LNCaP clone FGC (cell line): ENCODE measurements at regions not wholly inside any gene's neighbourhood (a gene's known extent, or its start where the extent isn't known, plus 50 kb on each side); places are given as distances from the start of the nearest gene placed in this dataset.
A peak's percentile ranks its signal among the peaks of the same experiment; 100 is the strongest.

ENCODE experiments used
- DNase-seq: peaks from one replicate; pipeline ENCODE4 v3.0.0-alpha.2; 2011; ENCODE audit warnings: low read depth
- H3K4me3 ChIP-seq: 2 replicates; pipeline ENCODE4 v1.5.1; 2011; ENCODE audit warnings: mild to moderate bottlenecking, low read depth, low read length, control low read depth
- CTCF ChIP-seq: IDR thresholded peaks from 2 replicates; pipeline ENCODE4 v1.5.1; 2012; ENCODE audit warnings: mild to moderate bottlenecking; ENCODE audit not compliant: control insufficient read depth, insufficient read depth; ENCODE audit errors: extremely low read depth

DNA sequence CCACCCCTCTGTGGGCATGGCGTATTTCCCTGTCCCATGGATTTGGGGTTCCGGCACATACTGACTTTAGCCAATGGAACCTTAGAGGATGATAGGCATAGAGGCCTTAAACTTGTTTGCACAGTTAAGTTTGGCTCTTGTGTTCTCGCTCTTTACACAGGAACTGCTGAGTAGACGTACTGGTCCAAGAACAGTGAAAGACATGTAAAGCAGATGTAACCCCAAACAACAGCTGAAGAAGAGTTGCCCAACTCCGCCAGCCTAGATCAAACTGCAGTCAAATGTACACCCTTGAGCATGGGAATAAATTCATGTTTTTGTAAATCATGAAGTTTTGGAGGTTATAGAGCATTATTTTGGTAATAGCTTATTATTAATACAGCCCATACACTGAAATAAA lies 260.0 kb upstream of the NREP start:
- H3K4me3 ChIP-seq = no peak overlapping the region
- DNase-seq = no peak
- no peak for TF ChIP-seq CTCF

GRCh38 chr5:112014783-112015395 lies 257.9 kb upstream of the NREP start:
- no peak for TF ChIP-seq CTCF
- no peak for DNase-seq

DNA sequence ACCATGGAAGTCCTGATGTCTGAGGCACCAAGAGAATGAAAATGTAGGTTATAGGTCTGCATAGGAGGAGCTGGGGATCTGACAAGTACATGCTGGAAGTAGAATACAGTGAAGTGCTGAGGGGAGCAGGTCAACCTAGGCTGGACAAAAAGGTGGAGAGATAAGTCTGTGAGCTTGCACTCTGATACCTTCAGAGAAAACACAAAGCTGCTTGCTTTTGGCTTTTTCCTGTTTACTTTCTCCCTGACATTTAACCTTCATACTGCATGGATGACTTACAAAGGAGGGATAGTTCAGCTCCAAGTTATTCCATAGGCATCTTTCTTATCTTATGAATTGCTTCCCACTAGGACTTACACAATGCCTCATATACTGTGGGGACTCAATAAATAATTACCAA lies 256.7 kb upstream of the NREP start:
- no peak for TF ChIP-seq CTCF
- DNase-seq = no peak

More at GRCh38 chr5:112014783-112015395, 257.9 kb upstream of the NREP start:
- no peak overlapping the region for H3K4me3 ChIP-seq

GRCh38 chr5:112012104-112012503 lies 255.1 kb upstream of the NREP start:
- H3K4me3 ChIP-seq = no peak overlapping the region
- DNase-seq = peak; percentile 59
- TF ChIP-seq CTCF = no peak

More for the DNA sequence above, 256.7 kb upstream of the NREP start:
- H3K4me3 ChIP-seq = no peak overlapping the region

DNA sequence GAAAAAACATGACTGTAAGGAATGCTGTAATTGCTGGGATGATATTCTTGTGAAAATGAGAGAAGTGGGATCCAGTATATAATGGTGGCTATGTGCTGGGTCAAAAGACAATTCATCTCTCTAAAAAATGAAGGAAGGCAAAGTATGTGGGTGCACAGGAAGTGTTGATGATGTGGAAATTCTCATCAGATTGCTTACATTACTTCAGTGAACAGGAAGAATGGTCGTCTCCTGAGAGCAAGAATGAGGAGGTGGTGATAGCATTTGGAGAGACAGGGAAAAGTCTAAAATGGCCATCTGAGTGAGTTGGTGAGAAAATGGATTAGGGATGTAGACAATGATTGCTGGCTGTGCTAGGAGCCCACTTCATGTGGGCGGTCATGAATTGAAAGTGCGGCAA lies 253.5 kb upstream of the NREP start:
- H3K4me3 ChIP-seq = no peak overlapping the region
- no peak for TF ChIP-seq CTCF
- DNase-seq = no peak

- TF ChIP-seq CTCF = no peak
- no peak for DNase-seq
- no peak overlapping the region for H3K4me3 ChIP-seq
These were observed 249.7 kb upstream of the NREP start for GRCh38 chr5:112006721-112007120.

DNA sequence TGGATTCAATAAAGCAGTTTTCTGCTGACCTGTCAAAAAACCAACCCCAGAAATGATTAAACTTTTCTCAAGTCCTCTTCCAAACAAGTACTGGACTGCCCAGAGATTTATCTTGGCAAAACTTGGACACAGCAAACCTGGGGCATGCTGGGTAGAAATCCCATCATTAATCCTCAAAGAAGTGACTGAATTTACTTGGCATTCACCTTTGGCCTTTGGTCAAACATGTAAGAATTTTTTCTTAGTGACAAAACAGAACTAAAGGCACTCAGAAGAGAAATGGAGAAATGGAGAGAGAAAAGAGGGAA lies 248.6 kb upstream of the NREP start:
- TF ChIP-seq CTCF = no peak
- no peak overlapping the region for H3K4me3 ChIP-seq
- DNase-seq = no peak
